Upper lobe of left lung (tissue), 4 donors: ENCODE measurements at regions not wholly inside any gene's neighbourhood (a gene's known extent, or its start where the extent isn't known, plus 50 kb on each side); places are given as distances from the start of the nearest gene placed in this dataset.

Source experiments
- CTCF ChIP-seq, 6 experiments: fragments of 450-650 bp in 4 of 6; fragments of 200-600 bp in 2 of 6; sonication (generic) in 2 of 6; IDR thresholded peaks; one replicate each; pipeline ENCODE4 v1.5.1; 2016 to 2019; ENCODE audit warnings: antibody characterized with exemption in 6 of 6
- POLR2A ChIP-seq, 4 donors: fragments of 450-650 bp; IDR thresholded peaks; one replicate each; pipeline ENCODE4 v1.5.1; 2016 to 2017; ENCODE audit warnings: antibody characterized with exemption in 4 of 4, mild to moderate bottlenecking in 2 of 4

- TF ChIP-seq CTCF (IDR thresholded peaks at IDR 0.05) = no peak
- TF ChIP-seq POLR2A (IDR thresholded peaks at IDR 0.05) = no peak
Measured at GRCh38 chr15:69971771-69972170, 125.9 kb downstream of the TLE3 start.
